ENCODE measurements at regions not wholly inside any gene's neighbourhood (a gene's known extent, or its start where the extent isn't known, plus 50 kb on each side); places are given as distances from the start of the nearest gene placed in this dataset.

GRCh38 chr2:234265206-234265605 lies 214.7 kb downstream of the SPP2 start:
- H3K9me3 ChIP-seq (ENCODE audit: insufficient read depth, low read depth, low read length) = no peaks in the 10 kb centered on the region; the same call in 1 of the 2 replicates

GRCh38 chr2:234261736-234262135 lies 211.2 kb downstream of the SPP2 start:
- Histone ChIP-seq H3K4me3 (ENCODE audit: low read length) (no peak overlapping the region), H3K4me1 (ENCODE audit: insufficient read depth, low read length) (no peaks in the 10 kb centered on the region), H3K9me3 (ENCODE audit: insufficient read depth, low read depth, low read length) (no peaks in the 10 kb centered on the region; the same call in 1 of the 2 replicates), H3K27me3 (ENCODE audit: insufficient read depth, low read length) (no peaks in the 10 kb centered on the region), H3K27ac (ENCODE audit: low read length) (no peak overlapping the region), H3K36me3 (ENCODE audit: insufficient read depth, low read depth, low read length) (no peaks in the 10 kb centered on the region), H3K9ac (ENCODE audit: low read depth, low read length) (no peak overlapping the region)

More at GRCh38 chr2:234265206-234265605, 214.7 kb downstream of the SPP2 start:
- no peaks in the 10 kb centered on the region for H3K4me1 ChIP-seq (ENCODE audit: insufficient read depth, low read length)
- H3K27ac ChIP-seq (ENCODE audit: low read length) = no peak overlapping the region
- H3K4me3 ChIP-seq (ENCODE audit: low read length) = no peak overlapping the region
- no peaks in the 10 kb centered on the region for H3K27me3 ChIP-seq (ENCODE audit: insufficient read depth, low read length)
- no peaks in the 10 kb centered on the region for H3K36me3 ChIP-seq (ENCODE audit: insufficient read depth, low read depth, low read length)
- H3K9ac ChIP-seq (ENCODE audit: low read depth, low read length) = no peak overlapping the region

GRCh38 chr2:234259440-234259839 lies 208.9 kb downstream of the SPP2 start:
- no peaks in the 10 kb centered on the region for H3K36me3 ChIP-seq (ENCODE audit: insufficient read depth, low read depth, low read length)
- no peaks in the 10 kb centered on the region; the same call in 1 of the 2 replicates for H3K9me3 ChIP-seq (ENCODE audit: insufficient read depth, low read depth, low read length)
- H3K9ac ChIP-seq (ENCODE audit: low read depth, low read length) = no peak overlapping the region
- no peak overlapping the region for H3K27ac ChIP-seq (ENCODE audit: low read length)
- H3K4me3 ChIP-seq (ENCODE audit: low read length) = no peak overlapping the region
- H3K4me1 ChIP-seq (ENCODE audit: insufficient read depth, low read length) = no peaks in the 10 kb centered on the region
- no peaks in the 10 kb centered on the region for H3K27me3 ChIP-seq (ENCODE audit: insufficient read depth, low read length)

- H3K27me3 ChIP-seq (ENCODE audit: insufficient read depth, low read length) = no peaks in the 10 kb centered on the region
- H3K9ac ChIP-seq (ENCODE audit: low read depth, low read length) = no peak overlapping the region
- H3K9me3 ChIP-seq (ENCODE audit: insufficient read depth, low read depth, low read length) = no peaks in the 10 kb centered on the region; the same call in 1 of the 2 replicates
- no peaks in the 10 kb centered on the region for H3K4me1 ChIP-seq (ENCODE audit: insufficient read depth, low read length)
- no peak overlapping the region for H3K27ac ChIP-seq (ENCODE audit: low read length)
- no peak overlapping the region for H3K4me3 ChIP-seq (ENCODE audit: low read length)
- H3K36me3 ChIP-seq (ENCODE audit: insufficient read depth, low read depth, low read length) = no peaks in the 10 kb centered on the region
Observed at GRCh38 chr2:234258562-234259141, 208.2 kb downstream of the SPP2 start.

GRCh38 chr2:234257859-234258561 lies 207.5 kb downstream of the SPP2 start:
- no peak overlapping the region for H3K27ac ChIP-seq (ENCODE audit: low read length)
- no peak overlapping the region for H3K9ac ChIP-seq (ENCODE audit: low read depth, low read length)

GRCh38 chr2:234256516-234256915 lies 206.0 kb downstream of the SPP2 start:
- H3K4me1 ChIP-seq (ENCODE audit: insufficient read depth, low read length) = no peaks in the 10 kb centered on the region
- H3K27ac ChIP-seq (ENCODE audit: low read length) = no peak overlapping the region
- no peaks in the 10 kb centered on the region for H3K36me3 ChIP-seq (ENCODE audit: insufficient read depth, low read depth, low read length)
- no peaks in the 10 kb centered on the region for H3K27me3 ChIP-seq (ENCODE audit: insufficient read depth, low read length)
- no peaks in the 10 kb centered on the region for H3K9me3 ChIP-seq (ENCODE audit: insufficient read depth, low read depth, low read length)
- no peak overlapping the region for H3K9ac ChIP-seq (ENCODE audit: low read depth, low read length)
- H3K4me3 ChIP-seq (ENCODE audit: low read length) = no peak overlapping the region

More at GRCh38 chr2:234257859-234258561, 207.5 kb downstream of the SPP2 start:
- H3K36me3 ChIP-seq (ENCODE audit: insufficient read depth, low read depth, low read length) = no peaks in the 10 kb centered on the region
- no peak overlapping the region for H3K4me3 ChIP-seq (ENCODE audit: low read length)
- no peaks in the 10 kb centered on the region for H3K4me1 ChIP-seq (ENCODE audit: insufficient read depth, low read length)
- H3K27me3 ChIP-seq (ENCODE audit: insufficient read depth, low read length) = no peaks in the 10 kb centered on the region
- no peaks in the 10 kb centered on the region; the same call in 1 of the 2 replicates for H3K9me3 ChIP-seq (ENCODE audit: insufficient read depth, low read depth, low read length)

- H3K9me3 ChIP-seq (ENCODE audit: insufficient read depth, low read depth, low read length) = no peaks in the 10 kb centered on the region
- no peak overlapping the region for H3K9ac ChIP-seq (ENCODE audit: low read depth, low read length)
- H3K27ac ChIP-seq (ENCODE audit: low read length) = no peak overlapping the region
- H3K27me3 ChIP-seq (ENCODE audit: insufficient read depth, low read length) = no peaks in the 10 kb centered on the region
- no peaks in the 10 kb centered on the region for H3K36me3 ChIP-seq (ENCODE audit: insufficient read depth, low read depth, low read length)
- no peaks in the 10 kb centered on the region; the same call in 1 of the 2 replicates for H3K4me1 ChIP-seq (ENCODE audit: insufficient read depth, low read length)
- H3K4me3 ChIP-seq (ENCODE audit: low read length) = no peak overlapping the region
Observed at GRCh38 chr2:234254783-234255521, 204.4 kb downstream of the SPP2 start.

- no peaks in the 10 kb centered on the region for H3K9me3 ChIP-seq (ENCODE audit: insufficient read depth, low read depth, low read length)
- H3K27me3 ChIP-seq (ENCODE audit: insufficient read depth, low read length) = no peaks in the 10 kb centered on the region
- H3K4me3 ChIP-seq (ENCODE audit: low read length) = no peak overlapping the region
- H3K27ac ChIP-seq (ENCODE audit: low read length) = no peak overlapping the region
- H3K4me1 ChIP-seq (ENCODE audit: insufficient read depth, low read length) = peaks cover 4% of the 10 kb centered on the region; the same call in 1 of the 2 replicates
- H3K36me3 ChIP-seq (ENCODE audit: insufficient read depth, low read depth, low read length) = no peaks in the 10 kb centered on the region
- no peak overlapping the region for H3K9ac ChIP-seq (ENCODE audit: low read depth, low read length)
Observed at GRCh38 chr2:234252772-234253171, 202.3 kb downstream of the SPP2 start.

- Histone ChIP-seq H3K9ac (ENCODE audit: low read depth, low read length) (no peak overlapping the region), H3K4me1 (ENCODE audit: insufficient read depth, low read length) (peaks cover 4% of the 10 kb centered on the region; the same call in 1 of the 2 replicates), H3K4me3 (ENCODE audit: low read length) (no peak overlapping the region), H3K27me3 (ENCODE audit: insufficient read depth, low read length) (no peaks in the 10 kb centered on the region), H3K27ac (ENCODE audit: low read length) (no peak overlapping the region), H3K9me3 (ENCODE audit: insufficient read depth, low read depth, low read length) (no peaks in the 10 kb centered on the region), H3K36me3 (ENCODE audit: insufficient read depth, low read depth, low read length) (no peaks in the 10 kb centered on the region)
Observed at GRCh38 chr2:234251326-234252271, 201.1 kb downstream of the SPP2 start.

GRCh38 chr2:234250926-234251325 lies 200.4 kb downstream of the SPP2 start:
- Histone ChIP-seq H3K27ac (ENCODE audit: low read length) (no peak overlapping the region), H3K4me1 (ENCODE audit: insufficient read depth, low read length) (peaks cover 4% of the 10 kb centered on the region; the same call in 1 of the 2 replicates)

GRCh38 chr2:234249873-234250272 lies 199.4 kb downstream of the SPP2 start:
- no peaks in the 10 kb centered on the region for H3K9me3 ChIP-seq (ENCODE audit: insufficient read depth, low read depth, low read length)
- no peak overlapping the region for H3K4me3 ChIP-seq (ENCODE audit: low read length)
- H3K9ac ChIP-seq (ENCODE audit: low read depth, low read length) = no peak overlapping the region
- no peaks in the 10 kb centered on the region for H3K27me3 ChIP-seq (ENCODE audit: insufficient read depth, low read length)
- peaks cover 4% of the 10 kb centered on the region; the same call in 1 of the 2 replicates for H3K4me1 ChIP-seq (ENCODE audit: insufficient read depth, low read length)
- H3K27ac ChIP-seq (ENCODE audit: low read length) = no peak overlapping the region
- H3K36me3 ChIP-seq (ENCODE audit: insufficient read depth, low read depth, low read length) = no peaks in the 10 kb centered on the region

More at GRCh38 chr2:234250926-234251325, 200.4 kb downstream of the SPP2 start:
- Histone ChIP-seq H3K4me3 (ENCODE audit: low read length) (no peak overlapping the region), H3K27me3 (ENCODE audit: insufficient read depth, low read length) (no peaks in the 10 kb centered on the region), H3K9ac (ENCODE audit: low read depth, low read length) (no peak overlapping the region), H3K36me3 (ENCODE audit: insufficient read depth, low read depth, low read length) (no peaks in the 10 kb centered on the region), H3K9me3 (ENCODE audit: insufficient read depth, low read depth, low read length) (no peaks in the 10 kb centered on the region)

Data from iPS-20b (cell line).